ENCODE measurements at regions not wholly inside any gene's neighbourhood (a gene's known extent, or its start where the extent isn't known, plus 50 kb on each side); places are given as distances from the start of the nearest gene placed in this dataset.
"Not testable (repeated sequence)": the region's sequence is repeated elsewhere in the genome, so short reads cannot be mapped to it uniquely, and the experiment has no call there.

GRCh38 chr4:190121076-190121671 lies 52.4 kb upstream of the DUX4 start:
- not testable (repeated sequence) for TF ChIP-seq FOXO4 (CRISPR knock-in tag; IDR thresholded peaks at IDR 0.05); ETV5 (CRISPR knock-in tag; IDR thresholded peaks at IDR 0.05; ENCODE audit: low read depth); ZFP36 (IDR thresholded peaks at IDR 0.05; ENCODE audit: low read depth, low read length, partially characterized antibody); EP300 (IDR thresholded peaks at IDR 0.05; ENCODE audit: low read length); RCOR1 (IDR thresholded peaks at IDR 0.05; ENCODE audit: borderline replicate concordance in 1 of 2, low read depth in 2 of 2, low read length in 2 of 2); POLR2A (conservative IDR thresholded peaks at IDR 0.05); MXI1 (IDR thresholded peaks at IDR 0.05; ENCODE audit: low read depth, low read length)
- TF ChIP-seq, protein P1, sequence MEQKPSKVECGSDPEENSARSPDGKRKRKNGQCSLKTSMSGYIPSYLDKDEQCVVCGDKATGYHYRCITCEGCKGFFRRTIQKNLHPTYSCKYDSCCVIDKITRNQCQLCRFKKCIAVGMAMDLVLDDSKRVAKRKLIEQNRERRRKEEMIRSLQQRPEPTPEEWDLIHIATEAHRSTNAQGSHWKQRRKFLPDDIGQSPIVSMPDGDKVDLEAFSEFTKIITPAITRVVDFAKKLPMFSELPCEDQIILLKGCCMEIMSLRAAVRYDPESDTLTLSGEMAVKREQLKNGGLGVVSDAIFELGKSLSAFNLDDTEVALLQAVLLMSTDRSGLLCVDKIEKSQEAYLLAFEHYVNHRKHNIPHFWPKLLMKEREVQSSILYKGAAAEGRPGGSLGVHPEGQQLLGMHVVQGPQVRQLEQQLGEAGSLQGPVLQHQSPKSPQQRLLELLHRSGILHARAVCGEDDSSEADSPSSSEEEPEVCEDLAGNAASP (IDR thresholded peaks at IDR 0.05): not testable (repeated sequence)
- TF ChIP-seq, protein P2, sequence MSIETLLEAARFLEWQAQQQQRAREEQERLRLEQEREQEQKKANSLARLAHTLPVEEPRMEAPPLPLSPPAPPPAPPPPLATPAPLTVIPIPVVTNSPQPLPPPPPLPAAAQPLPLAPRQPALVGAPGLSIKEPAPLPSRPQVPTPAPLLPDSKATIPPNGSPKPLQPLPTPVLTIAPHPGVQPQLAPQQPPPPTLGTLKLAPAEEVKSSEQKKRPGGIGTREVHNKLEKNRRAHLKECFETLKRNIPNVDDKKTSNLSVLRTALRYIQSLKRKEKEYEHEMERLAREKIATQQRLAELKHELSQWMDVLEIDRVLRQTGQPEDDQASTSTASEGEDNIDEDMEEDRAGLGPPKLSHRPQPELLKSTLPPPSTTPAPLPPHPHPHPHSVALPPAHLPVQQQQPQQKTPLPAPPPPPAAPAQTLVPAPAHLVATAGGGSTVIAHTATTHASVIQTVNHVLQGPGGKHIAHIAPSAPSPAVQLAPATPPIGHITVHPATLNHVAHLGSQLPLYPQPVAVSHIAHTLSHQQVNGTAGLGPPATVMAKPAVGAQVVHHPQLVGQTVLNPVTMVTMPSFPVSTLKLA (conservative IDR thresholded peaks at IDR 0.05): not testable (repeated sequence)
